Transverse colon (tissue), 4 donors: ENCODE measurements at regions not wholly inside any gene's neighbourhood (a gene's known extent, or its start where the extent isn't known, plus 50 kb on each side); places are given as distances from the start of the nearest gene placed in this dataset.

Experiments used
- POLR2AphosphoS5 ChIP-seq, 3 donors: sonication (generic); formaldehyde crosslinking; IDR thresholded peaks; one replicate each; pipeline ENCODE4 v1.6.1; 2016; ENCODE audit warnings: antibody characterized with exemption in 3 of 3
- TF ChIP-seq, protein P1 (sequence below), 5 experiments: fragments of 200-600 bp in 3 of 5; fragments of 450-650 bp in 2 of 5; sonication (generic) in 3 of 5; IDR thresholded peaks; 1 replicate in 2 of 5; 2 replicates in 3 of 5; pipeline ENCODE4 v1.5.1; 2016 to 2017; ENCODE audit warnings: antibody characterized with exemption in 5 of 5, inconsistent platforms in 3 of 5, mild to moderate bottlenecking in 2 of 5, moderate library complexity in 1 of 5

- TF ChIP-seq, protein P1, sequence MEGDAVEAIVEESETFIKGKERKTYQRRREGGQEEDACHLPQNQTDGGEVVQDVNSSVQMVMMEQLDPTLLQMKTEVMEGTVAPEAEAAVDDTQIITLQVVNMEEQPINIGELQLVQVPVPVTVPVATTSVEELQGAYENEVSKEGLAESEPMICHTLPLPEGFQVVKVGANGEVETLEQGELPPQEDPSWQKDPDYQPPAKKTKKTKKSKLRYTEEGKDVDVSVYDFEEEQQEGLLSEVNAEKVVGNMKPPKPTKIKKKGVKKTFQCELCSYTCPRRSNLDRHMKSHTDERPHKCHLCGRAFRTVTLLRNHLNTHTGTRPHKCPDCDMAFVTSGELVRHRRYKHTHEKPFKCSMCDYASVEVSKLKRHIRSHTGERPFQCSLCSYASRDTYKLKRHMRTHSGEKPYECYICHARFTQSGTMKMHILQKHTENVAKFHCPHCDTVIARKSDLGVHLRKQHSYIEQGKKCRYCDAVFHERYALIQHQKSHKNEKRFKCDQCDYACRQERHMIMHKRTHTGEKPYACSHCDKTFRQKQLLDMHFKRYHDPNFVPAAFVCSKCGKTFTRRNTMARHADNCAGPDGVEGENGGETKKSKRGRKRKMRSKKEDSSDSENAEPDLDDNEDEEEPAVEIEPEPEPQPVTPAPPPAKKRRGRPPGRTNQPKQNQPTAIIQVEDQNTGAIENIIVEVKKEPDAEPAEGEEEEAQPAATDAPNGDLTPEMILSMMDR (IDR thresholded peaks at IDR 0.05), result no peak
- TF ChIP-seq POLR2AphosphoS5 (IDR thresholded peaks at IDR 0.05), result no peak
These were observed 212.3 kb upstream of the IRX5 start for GRCh38 chr16:54718376-54718775.
